ENCODE measurements at regions not wholly inside any gene's neighbourhood (a gene's known extent, or its start where the extent isn't known, plus 50 kb on each side); places are given as distances from the start of the nearest gene placed in this dataset.

- no peak for TF ChIP-seq CTCF (IDR thresholded peaks at IDR 0.05)
- TF ChIP-seq POLR2A (IDR thresholded peaks at IDR 0.05) = no peak
- no peak for TF ChIP-seq POLR2AphosphoS5 (IDR thresholded peaks at IDR 0.05)
These were observed 87.9 kb downstream of the RAD51AP2 start for GRCh38 chr2:17430326-17430725.

Measured in prostate gland (tissue), 2 donors.